SU-DHL-6 (cell line): ENCODE measurements at regions not wholly inside any gene's neighbourhood (a gene's known extent, or its start where the extent isn't known, plus 50 kb on each side); places are given as distances from the start of the nearest gene placed in this dataset.

Source experiments
- H2AFZ ChIP-seq: fragments of 200-600 bp; sonication (generic); 2 replicates; pipeline ENCODE4 v1.6.1; 2014; ENCODE audit warnings: low read depth, mild to moderate bottlenecking, moderate library complexity, mixed read lengths, antibody characterized with exemption, low read length; ENCODE audit not compliant: severe bottlenecking
- H3F3A ChIP-seq: fragments of 200-600 bp; shearing (Covaris generic); 2 replicates; pipeline ENCODE4 v1.6.0; 2016; ENCODE audit warnings: antibody characterized with exemption, mild to moderate bottlenecking; ENCODE audit not compliant: insufficient read depth
- H3K27ac ChIP-seq: fragments of 200-600 bp; sonication (generic); 2 replicates; pipeline ENCODE4 v1.5.1; 2016; ENCODE audit warnings: low read depth, mild to moderate bottlenecking, low read length, moderate library complexity, mixed read lengths
- H3K27me3 ChIP-seq: fragments of 200-600 bp; sonication (generic), shearing (Covaris generic); 2 replicates; pipeline ENCODE4 v1.6.0; 2014; ENCODE audit warnings: mild to moderate bottlenecking, low read length
- H3K36me3 ChIP-seq: fragments of 200-600 bp; sonication (generic); 2 replicates; pipeline ENCODE4 v1.6.1; 2014; ENCODE audit warnings: mild to moderate bottlenecking, low read length, mixed read lengths
- H3K4me2 ChIP-seq: fragments of 300-600, 200-600 bp; shearing (Covaris generic), sonication (generic); 2 replicates; pipeline ENCODE4 v1.6.0; 2014; ENCODE audit warnings: low read length, low read depth, mild to moderate bottlenecking; ENCODE audit not compliant: poor library complexity, severe bottlenecking
- H3K4me3 ChIP-seq: fragments of 200-600 bp; sonication (generic); 2 replicates; pipeline ENCODE4 v1.5.1; 2014; ENCODE audit warnings: antibody characterized with exemption, low read length, mild to moderate bottlenecking, mixed read lengths; ENCODE audit not compliant: insufficient read depth, poor library complexity, severe bottlenecking
- H3K79me2 ChIP-seq: fragments of 200-600 bp; sonication (generic); 2 replicates; pipeline ENCODE4 v1.6.1; 2014; ENCODE audit warnings: mild to moderate bottlenecking, low read length, moderate library complexity; ENCODE audit not compliant: insufficient read depth
- H3K9ac ChIP-seq: fragments of 200-600 bp; sonication (generic); 2 replicates; pipeline ENCODE4 v1.7.0; 2014; ENCODE audit warnings: mild to moderate bottlenecking, low read length
- H3K9me2 ChIP-seq: fragments of 200-600 bp; sonication (generic); replicated peaks from 2 replicates; pipeline ENCODE4 v1.6.1; 2014; ENCODE audit warnings: low read length; ENCODE audit not compliant: insufficient read depth
- H3K9me3 ChIP-seq: fragments of 200-600 bp; sonication (generic); 2 replicates; pipeline ENCODE4 v1.6.1; 2014; ENCODE audit warnings: low read length, mixed read lengths; ENCODE audit not compliant: insufficient read depth
- H4K20me1 ChIP-seq: fragments of 200-600 bp; sonication (generic); 2 replicates; pipeline ENCODE4 v1.6.1; 2014; ENCODE audit warnings: low read depth, mild to moderate bottlenecking, antibody characterized with exemption, low read length, moderate library complexity, mixed read lengths
- CTCF ChIP-seq: fragments of 200-600 bp; sonication (generic); IDR thresholded peaks from one replicate; pipeline ENCODE4 v1.5.1; 2017; ENCODE audit warnings: antibody characterized with exemption, mild to moderate bottlenecking, low read length, moderate library complexity; ENCODE audit not compliant: insufficient read depth, poor library complexity, severe bottlenecking
- EZH2phosphoT487 ChIP-seq: fragments of 200-600 bp; sonication (generic), shearing (Covaris generic); conservative IDR thresholded peaks from 2 replicates; pipeline ENCODE4 v1.6.1; 2018; ENCODE audit warnings: mild to moderate bottlenecking, antibody characterized with exemption, low read length, moderate library complexity, mixed read lengths

GRCh38 chr6:54681267-54681666 lies 165.3 kb upstream of the FAM83B start:
- Histone ChIP-seq H3K79me2 (no peaks in the 10 kb centered on the region), H3K9me3 (no peaks in the 10 kb centered on the region), H3K27me3 (no peaks in the 10 kb centered on the region), H3K4me3 (no peak overlapping the region), H3K9ac (no peak overlapping the region), H3F3A (no peaks in the 10 kb centered on the region), H3K4me2 (no peak overlapping the region), H3K36me3 (no peaks in the 10 kb centered on the region), H4K20me1 (no peaks in the 10 kb centered on the region), H3K9me2 (no peaks in the 10 kb centered on the region), H2AFZ (no peak overlapping the region), H3K27ac (no peak overlapping the region)
- TF ChIP-seq EZH2phosphoT487, result no peak
- no peak for TF ChIP-seq CTCF

DNA sequence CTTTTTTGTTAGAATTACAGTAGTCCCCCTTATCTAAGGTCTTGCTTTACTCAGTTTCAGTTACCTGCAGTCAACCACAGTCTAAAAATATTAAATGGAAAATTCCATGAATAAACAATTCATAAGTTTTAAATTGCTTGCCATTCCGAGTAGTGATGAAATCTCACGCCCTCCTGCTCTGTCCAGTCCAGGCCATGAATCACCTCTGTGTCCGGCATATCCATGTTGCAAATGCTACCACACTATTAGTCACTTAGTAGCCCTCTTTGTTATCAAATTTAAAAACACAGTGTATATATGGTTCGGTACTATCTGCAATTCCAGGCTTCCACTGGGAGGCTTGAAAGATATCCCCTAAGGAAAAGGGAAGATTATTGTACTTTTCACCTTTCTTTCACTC lies 164.6 kb upstream of the FAM83B start:
- Histone ChIP-seq H3K9me2 (no peaks in the 10 kb centered on the region), H3K36me3 (no peaks in the 10 kb centered on the region), H3F3A (no peaks in the 10 kb centered on the region), H3K4me3 (no peak overlapping the region), H2AFZ (no peak overlapping the region), H3K4me2 (no peak overlapping the region), H3K27ac (no peak overlapping the region), H3K9ac (no peak overlapping the region), H3K79me2 (no peaks in the 10 kb centered on the region), H4K20me1 (no peaks in the 10 kb centered on the region), H3K27me3 (no peaks in the 10 kb centered on the region), H3K9me3 (no peaks in the 10 kb centered on the region)
- TF ChIP-seq EZH2phosphoT487 (no peak), CTCF (no peak)

GRCh38 chr6:54689620-54690019 lies 157.0 kb upstream of the FAM83B start:
- no peaks in the 10 kb centered on the region for H3K27me3 ChIP-seq
- no peak overlapping the region for H3K4me2 ChIP-seq
- TF ChIP-seq EZH2phosphoT487 (no peak), CTCF (no peak)
- no peaks in the 10 kb centered on the region for H3K36me3 ChIP-seq
- no peaks in the 10 kb centered on the region for H3K9me3 ChIP-seq
- no peak overlapping the region for H2AFZ ChIP-seq
- H3F3A ChIP-seq, result no peaks in the 10 kb centered on the region
- no peaks in the 10 kb centered on the region for H3K79me2 ChIP-seq
- H3K9ac ChIP-seq, result no peak overlapping the region
- no peak overlapping the region for H3K4me3 ChIP-seq
- no peaks in the 10 kb centered on the region for H3K9me2 ChIP-seq
- H4K20me1 ChIP-seq, result no peaks in the 10 kb centered on the region
- no peak overlapping the region for H3K27ac ChIP-seq

DNA sequence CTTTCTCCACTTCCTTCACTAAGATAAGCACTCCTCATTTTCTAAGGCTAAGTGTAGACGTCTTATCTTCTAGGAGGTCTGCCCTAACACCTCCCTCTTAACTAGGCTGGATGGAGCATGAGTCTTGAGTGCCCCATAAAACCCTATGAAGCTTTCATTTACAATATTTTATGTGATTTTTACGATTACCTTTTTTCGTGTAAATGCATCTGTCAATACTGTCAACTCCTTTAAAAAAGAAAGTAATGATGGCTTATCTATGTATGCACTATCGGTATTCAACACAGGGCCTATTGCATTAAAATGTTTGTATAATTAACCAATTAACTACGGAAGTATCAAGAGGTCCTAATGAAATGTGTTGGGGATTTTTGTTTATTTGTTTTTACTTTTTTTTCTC lies 156.0 kb upstream of the FAM83B start:
- H3K27me3 ChIP-seq, result no peaks in the 10 kb centered on the region
- no peak overlapping the region for H3K4me3 ChIP-seq
- no peaks in the 10 kb centered on the region for H3K79me2 ChIP-seq
- H3K36me3 ChIP-seq, result no peaks in the 10 kb centered on the region
- H3K4me2 ChIP-seq, result no peak overlapping the region
- TF ChIP-seq CTCF (no peak), EZH2phosphoT487 (no peak)
- H3K9ac ChIP-seq, result no peak overlapping the region
- H3K9me3 ChIP-seq, result no peaks in the 10 kb centered on the region
- H2AFZ ChIP-seq, result no peak overlapping the region
- H4K20me1 ChIP-seq, result no peaks in the 10 kb centered on the region
- H3F3A ChIP-seq, result no peaks in the 10 kb centered on the region
- no peak overlapping the region for H3K27ac ChIP-seq
- no peaks in the 10 kb centered on the region for H3K9me2 ChIP-seq
